ENCODE measurements at regions not wholly inside any gene's neighbourhood (a gene's known extent, or its start where the extent isn't known, plus 50 kb on each side); places are given as distances from the start of the nearest gene placed in this dataset.

DNA sequence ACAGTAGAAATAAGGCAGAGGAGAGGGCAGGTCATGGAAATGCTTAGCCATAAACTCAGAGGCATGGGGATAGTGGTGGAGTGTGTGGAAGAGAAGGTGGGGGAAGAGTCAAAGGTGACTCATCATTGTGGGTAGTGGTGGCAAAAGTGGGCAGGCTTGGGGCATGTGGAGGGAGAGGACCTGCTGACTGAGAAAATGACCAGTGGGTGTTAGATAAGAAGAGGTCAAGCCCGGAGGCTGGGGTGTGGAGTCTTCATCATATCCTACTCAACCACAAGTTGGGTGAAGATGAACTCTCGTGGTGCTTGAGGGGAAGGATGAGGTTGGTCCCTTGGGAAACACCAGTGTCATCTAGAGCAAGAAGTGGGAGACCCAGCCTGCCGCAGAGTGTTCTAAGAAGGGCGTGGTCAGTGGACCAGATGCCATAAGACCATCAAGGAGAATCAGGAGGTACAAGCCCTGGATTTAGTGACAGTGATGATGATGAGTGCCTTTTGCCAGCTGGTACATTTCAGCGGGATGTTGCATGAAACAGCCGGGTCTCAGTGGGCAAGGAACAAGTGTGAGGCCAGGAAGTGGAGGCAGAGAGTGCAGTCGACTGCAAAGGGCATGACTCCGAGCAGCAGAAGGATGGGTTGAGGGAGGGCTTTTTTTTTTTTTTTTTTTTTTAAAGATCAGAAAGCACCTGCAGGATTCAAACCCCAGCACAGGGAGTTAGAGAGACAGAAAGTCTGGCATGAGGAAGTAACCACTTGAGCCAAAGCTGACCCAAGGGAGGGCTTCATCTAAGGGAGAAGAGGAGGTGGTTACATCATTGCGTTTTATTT, 122.6 kb upstream of the SPRED2 start:
- no peak overlapping the region for H3K27ac ChIP-seq (ENCODE audit: low read depth, low read length)
- H3K79me2 ChIP-seq (ENCODE audit: insufficient read depth, low read length), result no peaks in the 10 kb centered on the region
- TF ChIP-seq, protein P1, sequence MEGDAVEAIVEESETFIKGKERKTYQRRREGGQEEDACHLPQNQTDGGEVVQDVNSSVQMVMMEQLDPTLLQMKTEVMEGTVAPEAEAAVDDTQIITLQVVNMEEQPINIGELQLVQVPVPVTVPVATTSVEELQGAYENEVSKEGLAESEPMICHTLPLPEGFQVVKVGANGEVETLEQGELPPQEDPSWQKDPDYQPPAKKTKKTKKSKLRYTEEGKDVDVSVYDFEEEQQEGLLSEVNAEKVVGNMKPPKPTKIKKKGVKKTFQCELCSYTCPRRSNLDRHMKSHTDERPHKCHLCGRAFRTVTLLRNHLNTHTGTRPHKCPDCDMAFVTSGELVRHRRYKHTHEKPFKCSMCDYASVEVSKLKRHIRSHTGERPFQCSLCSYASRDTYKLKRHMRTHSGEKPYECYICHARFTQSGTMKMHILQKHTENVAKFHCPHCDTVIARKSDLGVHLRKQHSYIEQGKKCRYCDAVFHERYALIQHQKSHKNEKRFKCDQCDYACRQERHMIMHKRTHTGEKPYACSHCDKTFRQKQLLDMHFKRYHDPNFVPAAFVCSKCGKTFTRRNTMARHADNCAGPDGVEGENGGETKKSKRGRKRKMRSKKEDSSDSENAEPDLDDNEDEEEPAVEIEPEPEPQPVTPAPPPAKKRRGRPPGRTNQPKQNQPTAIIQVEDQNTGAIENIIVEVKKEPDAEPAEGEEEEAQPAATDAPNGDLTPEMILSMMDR (IDR thresholded peaks at IDR 0.05; ENCODE audit: extremely low read depth, low read depth, low read length), result no peak
- no peaks in the 10 kb centered on the region for H4K20me1 ChIP-seq (ENCODE audit: insufficient read depth, low read length)
- no peaks in the 10 kb centered on the region for H3K36me3 ChIP-seq (ENCODE audit: insufficient read depth, low read length)
- H3K4me1 ChIP-seq (ENCODE audit: insufficient read depth, low read length), result peaks cover 17% of the 10 kb centered on the region
- DNase-seq (ENCODE audit: insufficient read length, low spot score, missing footprints), result peak; percentile 83
- H3K4me2 ChIP-seq (ENCODE audit: insufficient read depth, low read length), result no peak overlapping the region
- no peak overlapping the region for H3K4me3 ChIP-seq (ENCODE audit: insufficient read depth, low read length)
- H3K9me3 ChIP-seq (ENCODE audit: low read depth, low read length), result no peaks in the 10 kb centered on the region
- H2AFZ ChIP-seq (ENCODE audit: low read length), result no peak overlapping the region
- H3K27me3 ChIP-seq (ENCODE audit: insufficient read depth, low read length), result no peaks in the 10 kb centered on the region

- Histone ChIP-seq H3K27me3 (ENCODE audit: insufficient read depth, low read length) (no peaks in the 10 kb centered on the region), H3K79me2 (ENCODE audit: insufficient read depth, low read length) (no peaks in the 10 kb centered on the region), H3K4me2 (ENCODE audit: insufficient read depth, low read length) (peak overlapping the region; percentile 71), H3K27ac (ENCODE audit: low read depth, low read length) (no peak overlapping the region), H4K20me1 (ENCODE audit: insufficient read depth, low read length) (no peaks in the 10 kb centered on the region), H3K9me3 (ENCODE audit: low read depth, low read length) (no peaks in the 10 kb centered on the region), H3K4me1 (ENCODE audit: insufficient read depth, low read length) (peaks cover 23% of the 10 kb centered on the region), H3K4me3 (ENCODE audit: insufficient read depth, low read length) (no peak overlapping the region), H3K36me3 (ENCODE audit: insufficient read depth, low read length) (no peaks in the 10 kb centered on the region), H2AFZ (ENCODE audit: low read length) (no peak overlapping the region)
- TF ChIP-seq, protein P1 (IDR thresholded peaks at IDR 0.05; ENCODE audit: extremely low read depth, low read depth, low read length), result no peak
- DNase-seq (ENCODE audit: insufficient read length, low spot score, missing footprints), result peak; percentile 58
Observed at GRCh38 chr2:65553504-65554074, 121.2 kb upstream of the SPRED2 start.

DNA sequence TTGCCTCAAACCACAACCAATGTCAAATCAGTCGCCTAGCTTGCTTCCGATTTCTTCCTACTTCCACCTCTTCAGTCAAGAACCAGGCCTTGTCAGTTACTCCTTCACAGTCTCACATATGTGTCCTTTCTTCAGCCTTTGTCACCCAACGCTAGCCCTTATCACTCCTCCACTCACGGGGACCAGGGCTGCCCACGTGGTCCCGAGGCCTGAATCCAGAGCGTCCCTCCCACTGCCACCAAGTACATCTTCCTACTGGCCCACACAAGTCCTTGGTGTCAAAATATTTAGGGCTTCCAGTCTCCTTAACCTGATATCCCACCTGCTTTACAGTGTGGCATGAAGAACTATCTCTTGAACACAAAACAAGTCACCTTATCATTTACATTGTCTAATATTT, 119.1 kb upstream of the SPRED2 start:
- no peaks in the 10 kb centered on the region for H3K27me3 ChIP-seq (ENCODE audit: insufficient read depth, low read length)
- H3K9me3 ChIP-seq (ENCODE audit: low read depth, low read length), result no peaks in the 10 kb centered on the region
- TF ChIP-seq, protein P1 (IDR thresholded peaks at IDR 0.05; ENCODE audit: extremely low read depth, low read depth, low read length), result no peak

DNA sequence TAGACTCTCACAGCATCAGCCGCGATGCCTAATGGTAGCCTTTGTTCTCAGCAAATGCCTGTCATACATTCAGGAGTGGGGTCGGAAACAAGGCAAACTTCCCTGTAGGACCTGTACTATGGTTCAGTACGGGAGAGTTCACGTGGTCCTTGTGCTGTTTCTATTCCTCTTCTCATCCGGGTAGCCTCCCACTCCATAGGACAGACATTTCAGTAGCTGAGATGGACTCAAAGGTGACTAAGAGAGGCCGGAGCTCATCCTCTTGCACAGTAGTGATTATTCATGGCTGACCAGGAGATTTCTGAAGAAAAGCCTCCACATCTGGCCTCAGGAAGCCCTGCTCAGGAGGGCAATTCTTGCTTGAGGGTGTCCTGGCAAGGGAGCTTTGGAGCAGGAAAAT, 117.8 kb upstream of the SPRED2 start:
- Histone ChIP-seq H3K27ac (ENCODE audit: low read depth, low read length) (no peak overlapping the region), H3K9me3 (ENCODE audit: low read depth, low read length) (no peaks in the 10 kb centered on the region), H3K4me1 (ENCODE audit: insufficient read depth, low read length) (peaks cover 41% of the 10 kb centered on the region), H3K4me2 (ENCODE audit: insufficient read depth, low read length) (no peak overlapping the region), H4K20me1 (ENCODE audit: insufficient read depth, low read length) (no peaks in the 10 kb centered on the region), H2AFZ (ENCODE audit: low read length) (no peak overlapping the region), H3K79me2 (ENCODE audit: insufficient read depth, low read length) (no peaks in the 10 kb centered on the region), H3K4me3 (ENCODE audit: insufficient read depth, low read length) (no peak overlapping the region), H3K36me3 (ENCODE audit: insufficient read depth, low read length) (no peaks in the 10 kb centered on the region), H3K27me3 (ENCODE audit: insufficient read depth, low read length) (no peaks in the 10 kb centered on the region)
- TF ChIP-seq, protein P1 (IDR thresholded peaks at IDR 0.05; ENCODE audit: extremely low read depth, low read depth, low read length), result no peak
- DNase-seq (ENCODE audit: insufficient read length, low spot score, missing footprints), result no peak

More for the DNA sequence above, 119.1 kb upstream of the SPRED2 start:
- Histone ChIP-seq H3K79me2 (ENCODE audit: insufficient read depth, low read length) (no peaks in the 10 kb centered on the region), H4K20me1 (ENCODE audit: insufficient read depth, low read length) (no peaks in the 10 kb centered on the region), H2AFZ (ENCODE audit: low read length) (no peak overlapping the region), H3K36me3 (ENCODE audit: insufficient read depth, low read length) (no peaks in the 10 kb centered on the region), H3K4me2 (ENCODE audit: insufficient read depth, low read length) (no peak overlapping the region), H3K27ac (ENCODE audit: low read depth, low read length) (no peak overlapping the region), H3K4me1 (ENCODE audit: insufficient read depth, low read length) (peaks cover 31% of the 10 kb centered on the region), H3K4me3 (ENCODE audit: insufficient read depth, low read length) (no peak overlapping the region)
- DNase-seq (ENCODE audit: insufficient read length, low spot score, missing footprints), result no peak
